Upper lobe of left lung (tissue), 6 donors: ENCODE measurements at regions not wholly inside any gene's neighbourhood (a gene's known extent, or its start where the extent isn't known, plus 50 kb on each side); places are given as distances from the start of the nearest gene placed in this dataset.

Source experiments
- ATAC-seq, 2 donors: fragments of 200-7000 bp; cut with Tn5 transposase; one replicate each; pipeline ENCODE4 v1.9.1; 2022; ENCODE audit warnings: mild to moderate bottlenecking in 2 of 2, moderate library complexity in 2 of 2; ENCODE audit not compliant: low FRiP score in 2 of 2
- DNase-seq, 2 donors: peaks; one replicate each; pipeline ENCODE4 v3.0.0-alpha.2; 2019 to 2020
- H3K27ac ChIP-seq, 4 donors: fragments of 200-600 bp; sonication (generic); one replicate each; pipeline ENCODE4 v1.5.1; 2016 to 2019
- H3K27me3 ChIP-seq, 4 donors: fragments of 200-600 bp; sonication (generic); one replicate each; pipeline ENCODE4 v1.5.1; 2017 to 2019
- H3K36me3 ChIP-seq, 4 donors: fragments of 200-600 bp; sonication (generic); one replicate each; pipeline ENCODE4 v1.5.1; 2016 to 2019
- H3K4me1 ChIP-seq, 4 donors: fragments of 200-600 bp; sonication (generic); one replicate each; pipeline ENCODE4 v1.5.1; 2018 to 2019
- H3K4me3 ChIP-seq, 4 donors: fragments of 200-600 bp; sonication (generic); one replicate each; pipeline ENCODE4 v1.5.1; 2017 to 2019; ENCODE audit warnings: mild to moderate bottlenecking in 2 of 4, moderate library complexity in 1 of 4
- H3K9me3 ChIP-seq, 4 donors: fragments of 200-600 bp; sonication (generic); one replicate each; pipeline ENCODE4 v1.5.1; 2018 to 2019
- EP300 ChIP-seq, 4 donors: sonication (generic); formaldehyde crosslinking; IDR thresholded peaks; one replicate each; pipeline ENCODE4 v1.5.1; 2017; ENCODE audit warnings: antibody characterized with exemption in 4 of 4, control low read depth in 2 of 4
- POLR2A ChIP-seq, 4 donors: fragments of 450-650 bp; IDR thresholded peaks; one replicate each; pipeline ENCODE4 v1.5.1; 2016 to 2017; ENCODE audit warnings: antibody characterized with exemption in 4 of 4, mild to moderate bottlenecking in 2 of 4
- POLR2AphosphoS5 ChIP-seq, 2 donors: sonication (generic); formaldehyde crosslinking; IDR thresholded peaks; one replicate each; pipeline ENCODE4 v1.5.1; 2017; ENCODE audit warnings: antibody characterized with exemption in 2 of 2
- WGBS, 2 donors: methylation state at CpG; one replicate each; pipeline ENCODE4 v1.1.5; 2017 to 2018; 5-methylcytosine and 5-hydroxymethylcytosine counted together
- TF ChIP-seq, protein P1 (sequence below), 6 experiments: fragments of 450-650 bp in 4 of 6; fragments of 200-600 bp in 2 of 6; sonication (generic) in 2 of 6; IDR thresholded peaks; one replicate each; pipeline ENCODE4 v1.5.1; 2016 to 2019; ENCODE audit warnings: antibody characterized with exemption in 6 of 6
- donor health status: DM: no; HTN: no; CAD: no; lungs with moderate emphysema.
- donor health status: DM: no; HTN: yes; CAD: no; lungs with severe emphysema.

DNA sequence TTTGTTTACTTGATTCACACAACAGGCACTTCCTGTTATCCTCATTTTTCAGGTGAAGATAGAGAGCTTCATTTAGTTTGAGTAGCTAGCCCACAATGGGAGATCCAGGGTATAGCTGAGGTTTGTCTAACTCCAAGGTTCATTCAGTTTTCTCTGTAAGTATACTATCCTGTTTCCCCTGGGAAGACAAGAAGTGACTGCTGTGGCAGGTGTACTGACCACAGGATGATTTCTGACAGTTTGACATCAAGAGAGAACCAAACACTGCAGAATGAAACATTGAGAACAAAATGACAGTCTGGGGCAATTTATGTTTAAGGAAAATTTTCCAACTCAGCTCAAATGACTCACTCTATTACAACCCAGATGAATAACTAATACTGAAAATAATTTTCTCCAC lies 958.0 kb downstream of the STPG2 start:
- no peaks in the 10 kb centered on the region for H3K4me1 ChIP-seq
- H3K9me3 ChIP-seq, result no peaks in the 10 kb centered on the region
- H3K27me3 ChIP-seq, result no peaks in the 10 kb centered on the region
- H3K4me3 ChIP-seq, result no peak overlapping the region
- ATAC-seq (no peak), DNase-seq (no peak)
- H3K36me3 ChIP-seq, result no peaks in the 10 kb centered on the region
- TF ChIP-seq POLR2AphosphoS5 (IDR thresholded peaks at IDR 0.05), result no peak
- TF ChIP-seq, protein P1, sequence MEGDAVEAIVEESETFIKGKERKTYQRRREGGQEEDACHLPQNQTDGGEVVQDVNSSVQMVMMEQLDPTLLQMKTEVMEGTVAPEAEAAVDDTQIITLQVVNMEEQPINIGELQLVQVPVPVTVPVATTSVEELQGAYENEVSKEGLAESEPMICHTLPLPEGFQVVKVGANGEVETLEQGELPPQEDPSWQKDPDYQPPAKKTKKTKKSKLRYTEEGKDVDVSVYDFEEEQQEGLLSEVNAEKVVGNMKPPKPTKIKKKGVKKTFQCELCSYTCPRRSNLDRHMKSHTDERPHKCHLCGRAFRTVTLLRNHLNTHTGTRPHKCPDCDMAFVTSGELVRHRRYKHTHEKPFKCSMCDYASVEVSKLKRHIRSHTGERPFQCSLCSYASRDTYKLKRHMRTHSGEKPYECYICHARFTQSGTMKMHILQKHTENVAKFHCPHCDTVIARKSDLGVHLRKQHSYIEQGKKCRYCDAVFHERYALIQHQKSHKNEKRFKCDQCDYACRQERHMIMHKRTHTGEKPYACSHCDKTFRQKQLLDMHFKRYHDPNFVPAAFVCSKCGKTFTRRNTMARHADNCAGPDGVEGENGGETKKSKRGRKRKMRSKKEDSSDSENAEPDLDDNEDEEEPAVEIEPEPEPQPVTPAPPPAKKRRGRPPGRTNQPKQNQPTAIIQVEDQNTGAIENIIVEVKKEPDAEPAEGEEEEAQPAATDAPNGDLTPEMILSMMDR (IDR thresholded peaks at IDR 0.05), result no peak
- TF ChIP-seq POLR2A (IDR thresholded peaks at IDR 0.05), result no peak
- no peak for TF ChIP-seq EP300 (IDR thresholded peaks at IDR 0.05)
- H3K27ac ChIP-seq, result no peak overlapping the region

DNA sequence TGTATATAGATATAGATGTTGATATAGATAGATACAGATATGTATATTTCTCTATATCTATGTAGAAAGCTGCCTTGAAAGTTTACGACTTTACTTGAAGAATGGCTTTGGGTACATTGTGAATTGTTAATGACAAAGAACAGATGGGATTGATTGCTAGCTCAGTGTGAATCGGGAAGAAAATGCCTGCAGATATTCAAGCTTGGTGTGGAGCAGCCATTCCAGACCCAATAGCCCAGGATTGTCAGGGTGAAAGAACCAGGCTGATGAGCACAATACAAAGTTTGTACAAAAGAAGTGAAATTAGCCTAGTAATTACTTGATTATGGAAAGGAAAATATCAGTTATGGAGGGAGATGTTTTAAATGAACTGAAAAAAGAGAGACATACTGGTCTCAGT lies 946.2 kb downstream of the STPG2 start:
- DNase-seq, result no peak
- Histone ChIP-seq H3K27me3 (no peaks in the 10 kb centered on the region), H3K4me1 (no peaks in the 10 kb centered on the region), H3K9me3 (no peaks in the 10 kb centered on the region), H3K27ac (no peak overlapping the region), H3K4me3 (no peak overlapping the region), H3K36me3 (no peaks in the 10 kb centered on the region)
- TF ChIP-seq POLR2A (IDR thresholded peaks at IDR 0.05), result no peak
- TF ChIP-seq, protein P1 (IDR thresholded peaks at IDR 0.05), result no peak
- no peak for TF ChIP-seq EP300 (IDR thresholded peaks at IDR 0.05)
- no peak for TF ChIP-seq POLR2AphosphoS5 (IDR thresholded peaks at IDR 0.05)
- no peak for ATAC-seq
- WGBS, 2 donors, result 81 to 90% methylated on average over 2 of the region's 2 CpGs

DNA sequence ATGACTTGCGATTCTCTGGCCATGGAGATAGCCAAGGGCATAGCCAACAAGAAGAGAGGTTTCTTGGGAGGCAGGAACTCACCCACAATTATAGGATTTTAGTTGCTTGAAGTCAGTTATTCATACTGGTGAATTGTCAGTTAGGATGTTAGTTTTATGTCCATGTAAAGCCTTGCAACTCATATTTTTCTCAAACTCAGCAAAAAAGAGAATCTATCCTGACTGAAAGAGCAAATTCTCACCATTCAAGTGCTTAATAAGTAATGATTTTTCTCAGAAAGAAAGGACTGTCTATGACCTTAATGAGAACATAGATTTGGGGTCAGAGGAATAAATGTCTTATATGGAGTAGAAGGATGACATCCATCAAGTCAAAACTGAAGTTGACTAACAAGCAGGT lies 934.5 kb downstream of the STPG2 start:
- H3K4me3 ChIP-seq, result no peak overlapping the region
- no peaks in the 10 kb centered on the region for H3K9me3 ChIP-seq
- TF ChIP-seq EP300 (IDR thresholded peaks at IDR 0.05) (no peak), POLR2AphosphoS5 (IDR thresholded peaks at IDR 0.05) (no peak), POLR2A (IDR thresholded peaks at IDR 0.05) (no peak)
- TF ChIP-seq, protein P1 (IDR thresholded peaks at IDR 0.05), result no peak
- H3K36me3 ChIP-seq, result no peaks in the 10 kb centered on the region
- no peak overlapping the region for H3K27ac ChIP-seq
- H3K27me3 ChIP-seq, result no peaks in the 10 kb centered on the region
- DNase-seq (no peak), ATAC-seq (no peak)
- 74 to 83% methylated on average over 1 of the region's 1 CpG for WGBS, 2 donors
- no peaks in the 10 kb centered on the region for H3K4me1 ChIP-seq

DNA sequence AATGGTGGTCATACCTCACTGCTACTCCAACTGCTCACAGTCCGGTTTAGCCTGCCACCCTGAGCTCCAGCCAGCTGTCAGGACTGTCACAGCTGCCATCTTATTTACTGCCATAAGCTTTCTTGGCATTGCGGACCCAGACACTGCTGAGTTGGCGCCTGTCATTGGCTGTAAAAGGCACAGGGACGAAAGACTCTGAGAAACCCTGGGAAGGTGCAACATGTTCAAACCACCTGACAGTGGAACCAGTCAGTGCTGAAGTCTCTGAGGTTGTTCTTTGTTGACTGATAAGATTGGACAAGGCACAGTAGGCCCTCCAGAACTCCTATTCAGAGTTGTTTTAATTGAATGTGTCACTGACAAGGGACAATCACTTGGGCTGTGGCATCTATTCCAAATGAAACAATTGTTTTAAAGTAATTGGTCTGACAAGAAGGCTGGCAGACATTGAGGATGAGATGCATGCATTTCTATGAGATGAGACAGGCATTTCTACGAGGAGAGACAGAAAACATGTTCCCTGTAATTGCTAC lies 927.8 kb downstream of the STPG2 start:
- Histone ChIP-seq H3K4me1 (no peaks in the 10 kb centered on the region), H3K4me3 (no peak overlapping the region), H3K36me3 (no peaks in the 10 kb centered on the region), H3K9me3 (no peaks in the 10 kb centered on the region), H3K27me3 (no peaks in the 10 kb centered on the region), H3K27ac (no peak overlapping the region)
- 72 to 82% methylated on average over 5 of the region's 5 CpGs for WGBS, 2 donors
- TF ChIP-seq POLR2A (IDR thresholded peaks at IDR 0.05), result no peak
- TF ChIP-seq EP300 (IDR thresholded peaks at IDR 0.05), result no peak
- TF ChIP-seq, protein P1 (IDR thresholded peaks at IDR 0.05), result no peak
- TF ChIP-seq POLR2AphosphoS5 (IDR thresholded peaks at IDR 0.05), result no peak
- ATAC-seq, result no peak
- no peak for DNase-seq

DNA sequence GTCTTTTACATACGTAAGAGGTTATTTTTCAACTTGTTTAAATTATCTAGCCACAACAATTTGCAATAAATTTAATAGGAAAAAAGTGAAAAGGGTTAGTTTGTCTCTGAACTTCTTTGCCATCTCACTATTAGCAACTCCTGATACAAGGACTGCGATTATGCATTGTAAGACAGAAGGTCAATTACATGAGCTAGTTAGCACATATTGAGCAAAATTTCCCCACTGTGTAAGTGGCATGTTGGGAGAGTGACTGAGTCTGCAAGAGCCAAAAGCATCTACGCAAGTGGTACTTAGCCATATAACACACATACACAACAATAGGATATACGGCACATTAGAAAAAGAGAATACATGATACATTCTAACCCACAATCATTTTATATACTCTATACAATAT lies 927.2 kb downstream of the STPG2 start:
- no peak for TF ChIP-seq EP300 (IDR thresholded peaks at IDR 0.05)
- no peak for TF ChIP-seq POLR2AphosphoS5 (IDR thresholded peaks at IDR 0.05)
- no peak for TF ChIP-seq POLR2A (IDR thresholded peaks at IDR 0.05)
- TF ChIP-seq, protein P1 (IDR thresholded peaks at IDR 0.05), result no peak
- DNase-seq (no peak), ATAC-seq (no peak)
- 80 to 90% methylated on average over 4 of the region's 4 CpGs for WGBS, 2 donors
- H3K36me3 ChIP-seq, result no peaks in the 10 kb centered on the region
- H3K4me1 ChIP-seq, result no peaks in the 10 kb centered on the region
- no peak overlapping the region for H3K4me3 ChIP-seq
- H3K27ac ChIP-seq, result no peak overlapping the region
- H3K9me3 ChIP-seq, result no peaks in the 10 kb centered on the region
- no peaks in the 10 kb centered on the region for H3K27me3 ChIP-seq
